ENCODE measurements at regions not wholly inside any gene's neighbourhood (a gene's known extent, or its start where the extent isn't known, plus 50 kb on each side); places are given as distances from the start of the nearest gene placed in this dataset.

DNA sequence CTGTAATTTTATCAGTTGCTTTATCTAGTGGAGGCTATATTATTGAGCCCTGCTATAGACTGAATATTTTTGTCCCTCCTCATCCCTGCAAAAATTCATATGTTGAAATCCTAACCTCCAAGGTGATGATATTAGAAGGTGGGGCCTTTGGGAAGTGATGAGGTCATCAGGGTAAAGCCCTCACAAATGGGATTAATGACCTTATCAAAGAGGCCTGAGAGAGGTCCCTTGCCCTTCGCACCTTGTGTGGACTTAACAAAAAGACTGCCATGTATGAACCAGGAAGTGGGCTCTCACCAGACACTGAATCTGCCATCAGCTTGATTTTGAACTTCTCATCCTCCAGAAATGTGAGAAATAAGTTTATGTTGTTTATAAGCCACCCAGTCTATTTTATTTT is 381.4 kb upstream of the ONECUT1 start:
- no peak overlapping the region for H3K4me2 ChIP-seq (replicated peaks; ENCODE audit: extremely low read depth, low read length, poor library complexity, severe bottlenecking)
- no peaks in the 10 kb centered on the region for H3K79me2 ChIP-seq (ENCODE audit: insufficient read depth, low read length)
- H3K9ac ChIP-seq (ENCODE audit: insufficient read depth, low read length, poor library complexity, severe bottlenecking), result no peak overlapping the region
- no peak for TF ChIP-seq CTCF (IDR thresholded peaks at IDR 0.05)
- H2AFZ ChIP-seq (ENCODE audit: insufficient read depth, low read depth, low read length, poor library complexity, severe bottlenecking), result no peak overlapping the region
- intact Hi-C loops (cut with micrococcal nuclease), result no loop called here
- H3K4me3 Mint-ChIP-seq, result no peak overlapping the region
- H3K4me1 ChIP-seq (ENCODE audit: control insufficient read depth in 1 of 2, insufficient read depth in 2 of 2, low read length in 2 of 2), result no peaks in the 10 kb centered on the region
- H4K20me1 ChIP-seq (ENCODE audit: insufficient read depth, low read length), result no peaks in the 10 kb centered on the region
- no peaks in the 10 kb centered on the region for H3K36me3 ChIP-seq (replicated peaks in 1 of 2; ENCODE audit: control insufficient read depth in 1 of 2, insufficient read depth in 2 of 2, low read length in 2 of 2)
- WGBS (ENCODE audit: insufficient coverage), result no CpG with 5 or more reads among the region's 1 CpG
- no peak overlapping the region for H3K4me3 ChIP-seq (replicated peaks in 1 of 3; ENCODE audit: low read depth in 2 of 3, low read length in 3 of 3)
- peaks cover 0 to 1% (median 0%) of the 10 kb centered on the region in 3 donors for H3K27me3 Mint-ChIP-seq (ENCODE audit: low read depth in 3 of 3)
- H3K27ac ChIP-seq (ENCODE audit: low read depth in 1 of 2, low read length in 2 of 2), result no peak overlapping the region
- no peaks in the 10 kb centered on the region for H3K27me3 ChIP-seq (ENCODE audit: control insufficient read depth in 2 of 2, insufficient read depth in 2 of 2, low read length in 2 of 2)
- no peaks in the 10 kb centered on the region for H3K4me1 Mint-ChIP-seq
- H3K36me3 Mint-ChIP-seq, result no peaks in the 10 kb centered on the region
- H3K9me3 ChIP-seq (replicated peaks in 1 of 2; ENCODE audit: control insufficient read depth in 1 of 2, insufficient read depth in 1 of 2, low read length in 2 of 2), result no peaks in the 10 kb centered on the region
- H3K27ac Mint-ChIP-seq, result no peak overlapping the region
- H3K9me3 Mint-ChIP-seq, result peaks cover 0 to 5% (median 2%) of the 10 kb centered on the region in 7 donors
- no peak for DNase-seq

DNA sequence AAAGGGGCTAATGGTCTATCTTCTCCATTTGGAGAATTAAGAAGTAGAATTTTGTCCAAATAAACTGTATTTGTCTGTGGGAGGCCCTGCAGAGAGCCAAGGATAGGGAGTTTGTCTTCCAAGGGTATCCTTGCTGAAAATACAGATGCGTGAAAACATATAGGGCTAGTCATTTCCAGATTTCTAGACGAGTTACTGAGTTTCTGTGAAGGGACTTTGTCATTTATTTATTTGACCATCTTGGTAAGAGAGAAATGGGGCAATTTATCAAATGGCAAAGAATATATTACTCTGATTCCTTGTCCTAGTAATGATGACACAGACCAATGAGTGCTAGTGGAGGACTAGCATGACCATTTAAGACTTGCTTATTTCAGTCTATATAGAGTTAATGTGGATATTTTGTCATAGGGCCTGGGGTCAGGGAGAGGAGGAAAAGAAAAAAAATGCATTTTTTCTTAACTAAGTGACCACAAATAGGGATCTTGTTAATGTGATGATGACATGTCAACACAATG is 376.6 kb upstream of the ONECUT1 start:
- no peaks in the 10 kb centered on the region for H3K4me1 Mint-ChIP-seq
- H3K9ac ChIP-seq (ENCODE audit: insufficient read depth, low read length, poor library complexity, severe bottlenecking), result no peak overlapping the region

More for the DNA sequence above, 376.6 kb upstream of the ONECUT1 start:
- Mint-ChIP-seq H3K36me3 (no peaks in the 10 kb centered on the region), H3K27ac (no peak overlapping the region), H3K4me3 (no peak overlapping the region), H3K9me3 (peaks cover 0 to 3% (median 0%) of the 10 kb centered on the region in 7 donors), H3K27me3 (ENCODE audit: low read depth in 3 of 3) (peaks cover 0 to 1% (median 0%) of the 10 kb centered on the region in 3 donors)
- Histone ChIP-seq H4K20me1 (ENCODE audit: insufficient read depth, low read length) (no peaks in the 10 kb centered on the region), H3K79me2 (ENCODE audit: insufficient read depth, low read length) (no peaks in the 10 kb centered on the region), H2AFZ (ENCODE audit: insufficient read depth, low read depth, low read length, poor library complexity, severe bottlenecking) (no peak overlapping the region), H3K9me3 (replicated peaks in 1 of 2; ENCODE audit: control insufficient read depth in 1 of 2, insufficient read depth in 1 of 2, low read length in 2 of 2) (no peaks in the 10 kb centered on the region), H3K27me3 (ENCODE audit: control insufficient read depth in 2 of 2, insufficient read depth in 2 of 2, low read length in 2 of 2) (no peaks in the 10 kb centered on the region), H3K4me3 (replicated peaks in 1 of 3; ENCODE audit: low read depth in 2 of 3, low read length in 3 of 3) (no peak overlapping the region), H3K36me3 (replicated peaks in 1 of 2; ENCODE audit: control insufficient read depth in 1 of 2, insufficient read depth in 2 of 2, low read length in 2 of 2) (no peaks in the 10 kb centered on the region), H3K4me2 (replicated peaks; ENCODE audit: extremely low read depth, low read length, poor library complexity, severe bottlenecking) (no peak overlapping the region), H3K27ac (ENCODE audit: low read depth in 1 of 2, low read length in 2 of 2) (no peak overlapping the region), H3K4me1 (ENCODE audit: control insufficient read depth in 1 of 2, insufficient read depth in 2 of 2, low read length in 2 of 2) (no peaks in the 10 kb centered on the region)
- no peak for TF ChIP-seq CTCF (IDR thresholded peaks at IDR 0.05)
- intact Hi-C loops (cut with micrococcal nuclease), result no loop called here
- WGBS (ENCODE audit: insufficient coverage), result 100% methylated on average over 1 of the region's 2 CpGs
- DNase-seq, result no peak

All from CD14-positive monocyte (primary cell).